ENCODE measurements at regions not wholly inside any gene's neighbourhood (a gene's known extent, or its start where the extent isn't known, plus 50 kb on each side); places are given as distances from the start of the nearest gene placed in this dataset.

DNA sequence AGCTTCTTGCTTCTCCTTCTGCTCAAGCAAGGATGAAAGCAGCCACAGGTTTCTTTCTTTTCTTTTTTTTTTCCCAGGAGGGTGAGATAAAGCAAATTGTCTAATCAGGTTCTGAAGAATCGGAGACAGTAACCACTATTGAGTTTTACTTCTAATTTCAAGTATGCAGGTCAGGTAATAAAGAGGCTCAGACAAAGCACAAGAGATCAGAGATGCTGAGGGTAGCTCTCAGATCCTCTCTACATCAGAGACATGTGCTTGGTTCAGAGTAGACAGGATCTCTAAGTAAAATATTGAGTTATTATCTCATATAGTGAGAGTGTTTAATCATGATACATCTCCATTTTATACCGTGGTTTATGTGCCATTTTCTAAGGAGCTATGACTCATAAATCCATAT is 168.5 kb downstream of the NFKBIZ start:
- H3K4me3 ChIP-seq (replicated peaks in 1 of 3; ENCODE audit: insufficient read depth in 1 of 3, low read depth in 1 of 3, low read length in 3 of 3) = no peak overlapping the region
- BruUV-seq (replicated peaks) = no TSS peak
- no peaks in the 10 kb centered on the region for H3K36me3 ChIP-seq (ENCODE audit: control insufficient read depth in 2 of 2, extremely low read depth in 1 of 2, insufficient read depth in 2 of 2, low read length in 2 of 2)
- H3K79me2 ChIP-seq (ENCODE audit: control insufficient read depth, insufficient read depth, low read length) = no peaks in the 10 kb centered on the region
- H3K9ac ChIP-seq (replicated peaks; ENCODE audit: extremely low read depth, insufficient read depth, low read length) = no peak overlapping the region
- ChIA-PET POLR2A (no interaction called here), CTCF (interaction anchor here (1.0 to 1.4 kb wide), 3 partner anchors 29 to 215 kb away, joined by 3 to 5 read pairs (median 3); no protein-coding TSS in a partner anchor)
- H4K20me1 ChIP-seq (replicated peaks; ENCODE audit: control insufficient read depth, extremely low read depth, insufficient read depth, low read length) = no peaks in the 10 kb centered on the region
- no peak overlapping the region for H3K4me2 ChIP-seq (ENCODE audit: insufficient read depth, low read length)
- no peaks in the 10 kb centered on the region for H3K4me1 ChIP-seq (ENCODE audit: control insufficient read depth, extremely low read depth, insufficient read depth, low read length)
- DNase-seq (ENCODE audit: low read depth, low spot score) (no peak), FAIRE-seq (no peak)
- no peaks in the 10 kb centered on the region for H3K9me3 ChIP-seq (replicated peaks; ENCODE audit: control insufficient read depth, insufficient read depth, low read length)
- intact Hi-C loops (cut with micrococcal nuclease) = no loop called here
- H2AFZ ChIP-seq (ENCODE audit: low read depth, low read length) = no peak overlapping the region
- no peak overlapping the region for H3K27ac ChIP-seq (ENCODE audit: insufficient read depth, low read depth, low read length)
- H3K9me1 ChIP-seq (replicated peaks; ENCODE audit: control insufficient read depth, extremely low read depth, insufficient read depth, low read length) = no peaks in the 10 kb centered on the region
- TF ChIP-seq, protein P1, sequence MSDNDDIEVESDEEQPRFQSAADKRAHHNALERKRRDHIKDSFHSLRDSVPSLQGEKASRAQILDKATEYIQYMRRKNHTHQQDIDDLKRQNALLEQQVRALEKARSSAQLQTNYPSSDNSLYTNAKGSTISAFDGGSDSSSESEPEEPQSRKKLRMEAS (IDR thresholded peaks at IDR 0.05; ENCODE audit: insufficient read depth, insufficient read length) = no peak
- no peak for TF ChIP-seq POLR2A (IDR thresholded peaks at IDR 0.05; ENCODE audit: low read depth, low read length)
- no peak for TF ChIP-seq GATA2 (IDR thresholded peaks at IDR 0.05; ENCODE audit: insufficient read depth, insufficient read length, low read depth, low read length)
- TF ChIP-seq JUN (IDR thresholded peaks at IDR 0.05; ENCODE audit: borderline replicate concordance, insufficient read depth, insufficient read length, low read depth) = no peak
- TF ChIP-seq EZH2 (IDR thresholded peaks at IDR 0.05; ENCODE audit: borderline replicate concordance, low read depth, low read length, severe bottlenecking) = no peak
- TF ChIP-seq MYC (IDR thresholded peaks at IDR 0.05; ENCODE audit: low read depth, low read length) = no peak
- TF ChIP-seq, protein P2, sequence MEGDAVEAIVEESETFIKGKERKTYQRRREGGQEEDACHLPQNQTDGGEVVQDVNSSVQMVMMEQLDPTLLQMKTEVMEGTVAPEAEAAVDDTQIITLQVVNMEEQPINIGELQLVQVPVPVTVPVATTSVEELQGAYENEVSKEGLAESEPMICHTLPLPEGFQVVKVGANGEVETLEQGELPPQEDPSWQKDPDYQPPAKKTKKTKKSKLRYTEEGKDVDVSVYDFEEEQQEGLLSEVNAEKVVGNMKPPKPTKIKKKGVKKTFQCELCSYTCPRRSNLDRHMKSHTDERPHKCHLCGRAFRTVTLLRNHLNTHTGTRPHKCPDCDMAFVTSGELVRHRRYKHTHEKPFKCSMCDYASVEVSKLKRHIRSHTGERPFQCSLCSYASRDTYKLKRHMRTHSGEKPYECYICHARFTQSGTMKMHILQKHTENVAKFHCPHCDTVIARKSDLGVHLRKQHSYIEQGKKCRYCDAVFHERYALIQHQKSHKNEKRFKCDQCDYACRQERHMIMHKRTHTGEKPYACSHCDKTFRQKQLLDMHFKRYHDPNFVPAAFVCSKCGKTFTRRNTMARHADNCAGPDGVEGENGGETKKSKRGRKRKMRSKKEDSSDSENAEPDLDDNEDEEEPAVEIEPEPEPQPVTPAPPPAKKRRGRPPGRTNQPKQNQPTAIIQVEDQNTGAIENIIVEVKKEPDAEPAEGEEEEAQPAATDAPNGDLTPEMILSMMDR (IDR thresholded peaks at IDR 0.05; ENCODE audit: extremely low read depth in 1 of 2, insufficient read depth in 1 of 2, low read depth in 1 of 2, low read length in 2 of 2) = no peak
- no peak for TF ChIP-seq POLR2AphosphoS5 (IDR thresholded peaks at IDR 0.05; ENCODE audit: insufficient read depth, low read depth, low read length)
- no peak for TF ChIP-seq FOS (IDR thresholded peaks at IDR 0.05; ENCODE audit: borderline replicate concordance, insufficient read depth, low read length)
- H3K27me3 ChIP-seq (ENCODE audit: control insufficient read depth in 2 of 2, insufficient read depth in 2 of 2, low read length in 2 of 2) = no peaks in the 10 kb centered on the region
- dilution Hi-C loops (cut with MboI; ENCODE audit: extremely low pct_ligation_motif_present, low sequenced_read_pairs) = no loop called here
